ENCODE measurements at regions not wholly inside any gene's neighbourhood (a gene's known extent, or its start where the extent isn't known, plus 50 kb on each side); places are given as distances from the start of the nearest gene placed in this dataset.

GRCh38 chr11:32030875-32031503 is 59.9 kb upstream of the RCN1 start:
- no peak for TF ChIP-seq CTCF (IDR thresholded peaks at IDR 0.05; ENCODE audit: insufficient read depth, low read depth, low read length, missing control alignments)
- no peak overlapping the region for H3K4me3 ChIP-seq (ENCODE audit: low read depth, low read length)
- DNase-seq (ENCODE audit: low read depth) = no peak

DNA sequence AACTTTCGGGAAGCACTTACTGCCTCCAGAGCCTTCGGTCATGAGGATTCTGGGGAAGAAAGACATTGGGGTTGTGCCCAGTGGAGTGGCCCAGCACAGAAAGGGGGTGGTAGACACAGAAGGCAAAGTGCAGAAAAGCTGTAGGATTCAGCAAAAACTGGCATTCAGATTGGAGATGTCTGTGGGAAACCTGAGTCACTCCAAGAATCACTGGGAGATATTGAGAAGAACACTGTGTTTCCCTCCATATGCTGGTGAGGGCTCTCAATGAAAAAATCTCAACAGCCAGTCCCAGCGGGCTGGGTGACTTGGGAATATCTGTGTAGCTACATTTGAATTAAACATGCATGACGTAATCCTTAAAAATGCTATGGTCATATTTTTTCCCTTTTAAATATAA is 61.2 kb upstream of the RCN1 start:
- H3K4me3 ChIP-seq (ENCODE audit: low read depth, low read length) = no peak overlapping the region
- no peak for TF ChIP-seq CTCF (IDR thresholded peaks at IDR 0.05; ENCODE audit: insufficient read depth, low read depth, low read length, missing control alignments)
- DNase-seq (ENCODE audit: low read depth) = no peak

DNA sequence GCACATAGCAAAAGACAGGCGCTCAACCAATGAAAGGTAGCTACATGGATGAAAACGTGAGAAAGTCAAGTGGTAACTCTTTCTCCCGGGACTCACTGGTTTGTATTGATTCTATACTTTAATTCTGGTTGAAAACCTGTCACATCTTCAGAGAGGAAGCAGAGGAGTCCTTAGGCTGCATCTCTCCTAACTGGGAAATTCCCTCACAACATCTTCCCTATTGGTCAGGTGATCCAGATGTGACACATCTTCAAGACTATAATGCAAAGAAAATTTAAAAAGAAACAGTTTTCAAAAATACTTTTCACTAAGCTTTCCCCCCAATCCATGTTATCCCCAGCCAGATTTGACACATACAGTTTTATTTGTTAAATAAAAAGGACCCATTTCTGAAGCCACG is 62.7 kb upstream of the RCN1 start:
- DNase-seq (ENCODE audit: low read depth) = no peak
- no peak for TF ChIP-seq CTCF (IDR thresholded peaks at IDR 0.05; ENCODE audit: insufficient read depth, low read depth, low read length, missing control alignments)
- no peak overlapping the region for H3K4me3 ChIP-seq (ENCODE audit: low read depth, low read length)

DNA sequence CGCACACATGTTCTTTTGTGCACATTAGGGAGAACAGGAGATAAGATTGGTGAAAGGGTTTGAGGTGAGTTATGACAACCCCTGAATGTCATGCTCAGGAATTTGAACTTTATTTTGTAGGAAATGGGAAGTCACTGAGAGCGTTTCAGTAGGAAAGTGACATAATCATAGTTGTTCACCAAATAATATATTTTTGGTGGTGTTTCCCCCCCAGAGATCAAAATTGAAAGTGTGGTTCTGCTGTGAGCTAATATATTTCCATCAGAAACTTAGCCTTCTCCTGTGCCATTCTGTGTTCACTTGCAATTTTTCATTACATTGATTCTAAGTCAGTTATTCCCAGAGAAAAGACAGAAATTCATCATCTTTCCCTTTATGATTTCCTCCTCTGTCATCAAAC is 64.1 kb upstream of the RCN1 start:
- TF ChIP-seq CTCF (IDR thresholded peaks at IDR 0.05; ENCODE audit: insufficient read depth, low read depth, low read length, missing control alignments) = no peak
- no peak overlapping the region for H3K4me3 ChIP-seq (ENCODE audit: low read depth, low read length)
- DNase-seq (ENCODE audit: low read depth) = no peak

DNA sequence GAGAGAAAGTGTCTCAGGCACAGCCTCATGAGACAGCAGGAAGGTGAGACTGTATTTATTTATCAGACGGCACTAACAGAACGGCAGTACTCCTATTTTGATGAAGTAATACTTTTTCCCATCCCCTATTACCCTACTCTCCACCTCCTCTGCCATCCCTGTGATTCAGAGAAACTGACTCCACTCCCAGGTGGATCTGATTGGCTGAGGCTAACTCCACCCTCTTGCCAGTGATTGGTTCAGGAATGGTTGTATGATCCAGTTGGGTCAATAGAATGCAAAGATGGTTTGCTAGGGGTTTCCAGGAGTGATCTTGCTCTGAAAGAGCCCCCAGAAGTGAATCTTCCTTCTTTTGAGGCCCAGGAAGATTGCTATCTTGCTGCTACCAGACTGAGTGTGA is 65.9 kb upstream of the RCN1 start:
- DNase-seq (ENCODE audit: low read depth) = no peak
- H3K4me3 ChIP-seq (ENCODE audit: low read depth, low read length) = no peak overlapping the region
- no peak for TF ChIP-seq CTCF (IDR thresholded peaks at IDR 0.05; ENCODE audit: insufficient read depth, low read depth, low read length, missing control alignments)

DNA sequence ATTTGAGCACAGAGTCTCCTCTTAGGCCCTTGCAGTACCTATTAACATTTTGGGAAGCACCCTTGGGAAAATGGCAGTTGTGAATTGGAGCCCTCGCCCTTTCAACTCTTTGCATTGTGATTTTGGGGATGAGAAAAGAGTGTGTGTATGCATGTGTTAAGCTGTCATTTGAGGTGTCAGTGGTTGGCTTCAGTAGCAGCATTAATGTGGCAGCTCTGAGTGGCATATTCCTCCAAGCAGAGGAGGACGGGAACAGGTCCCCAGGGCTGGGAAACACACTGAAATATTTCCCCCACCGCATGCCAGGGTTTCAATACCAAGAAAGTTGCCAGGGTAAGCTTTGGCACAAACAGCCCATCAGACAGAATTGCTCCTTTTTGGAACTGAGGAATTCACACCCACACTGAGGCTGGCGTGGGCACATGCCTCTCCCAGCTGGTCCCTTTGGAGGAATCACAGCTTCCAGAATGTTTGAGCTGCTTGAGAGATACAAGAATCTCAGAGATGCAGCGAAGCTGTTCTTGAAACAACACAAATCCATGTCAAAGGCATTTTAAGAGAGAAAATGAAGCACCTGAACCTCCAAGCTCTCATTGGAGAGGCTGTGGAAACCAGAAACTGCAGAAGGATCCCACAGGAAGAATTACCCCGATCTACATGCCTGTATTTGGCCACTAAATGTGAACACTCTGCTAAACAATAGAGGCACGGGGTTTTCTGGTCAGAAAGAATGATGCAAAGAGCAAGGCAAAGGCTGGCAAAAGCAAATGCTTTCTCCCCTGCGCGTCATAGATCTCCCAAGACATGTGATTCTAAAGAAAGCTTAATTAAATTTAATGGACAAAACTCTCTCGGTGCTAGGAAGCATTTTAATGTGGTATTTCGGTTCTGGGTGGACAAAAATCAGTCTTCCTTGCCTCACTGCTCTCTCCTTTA is 67.2 kb upstream of the RCN1 start:
- no peak overlapping the region for H3K4me3 ChIP-seq (ENCODE audit: low read depth, low read length)
- TF ChIP-seq CTCF (IDR thresholded peaks at IDR 0.05; ENCODE audit: insufficient read depth, low read depth, low read length, missing control alignments) = no peak
- no peak for DNase-seq (ENCODE audit: low read depth)
